Keratinocyte (primary cell): ENCODE measurements at regions not wholly inside any gene's neighbourhood (a gene's known extent, or its start where the extent isn't known, plus 50 kb on each side); places are given as distances from the start of the nearest gene placed in this dataset.

Experiments
- EZH2 ChIP-seq: IDR thresholded peaks from one replicate; pipeline ENCODE4 v1.6.1; 2012; ENCODE audit warnings: inconsistent platforms, mild to moderate bottlenecking, low read length, moderate library complexity
- TF ChIP-seq, protein P1 (sequence below), 3 experiments: IDR thresholded peaks in 1 of 3; conservative IDR thresholded peaks in 1 of 3; optimal IDR thresholded peaks in 1 of 3; 2 replicates in 2 of 3; 3 replicates in 1 of 3; pipeline versions ENCODE3 to v1.5.1; 2011; ENCODE audit warnings: low read length in 3 of 3, mild to moderate bottlenecking in 3 of 3, moderate library complexity in 2 of 3, control low read depth in 1 of 3, inconsistent platforms in 1 of 3; ENCODE audit not compliant: insufficient read depth in 2 of 3; ENCODE audit errors: extremely low read depth in 1 of 3

DNA sequence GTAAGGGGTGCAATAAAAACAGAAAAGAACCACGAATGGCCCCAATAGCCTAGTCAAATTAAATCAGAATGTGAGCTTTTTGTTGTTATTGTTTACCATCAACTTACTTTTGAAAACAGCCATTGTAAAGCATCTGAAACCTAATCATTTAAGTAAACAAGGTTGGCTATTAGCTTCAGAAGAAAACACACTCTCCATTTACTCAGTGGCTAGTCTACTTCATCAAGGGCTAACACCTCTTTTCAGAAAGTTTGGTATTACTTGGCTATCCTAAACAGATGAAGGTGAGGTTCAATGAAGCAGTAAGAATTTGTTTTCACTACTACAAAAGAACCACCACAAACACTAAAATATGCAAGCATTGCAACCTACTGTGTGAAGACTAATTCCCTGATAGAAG is 398.0 kb downstream of the CDH2 start:
- TF ChIP-seq, protein P1, sequence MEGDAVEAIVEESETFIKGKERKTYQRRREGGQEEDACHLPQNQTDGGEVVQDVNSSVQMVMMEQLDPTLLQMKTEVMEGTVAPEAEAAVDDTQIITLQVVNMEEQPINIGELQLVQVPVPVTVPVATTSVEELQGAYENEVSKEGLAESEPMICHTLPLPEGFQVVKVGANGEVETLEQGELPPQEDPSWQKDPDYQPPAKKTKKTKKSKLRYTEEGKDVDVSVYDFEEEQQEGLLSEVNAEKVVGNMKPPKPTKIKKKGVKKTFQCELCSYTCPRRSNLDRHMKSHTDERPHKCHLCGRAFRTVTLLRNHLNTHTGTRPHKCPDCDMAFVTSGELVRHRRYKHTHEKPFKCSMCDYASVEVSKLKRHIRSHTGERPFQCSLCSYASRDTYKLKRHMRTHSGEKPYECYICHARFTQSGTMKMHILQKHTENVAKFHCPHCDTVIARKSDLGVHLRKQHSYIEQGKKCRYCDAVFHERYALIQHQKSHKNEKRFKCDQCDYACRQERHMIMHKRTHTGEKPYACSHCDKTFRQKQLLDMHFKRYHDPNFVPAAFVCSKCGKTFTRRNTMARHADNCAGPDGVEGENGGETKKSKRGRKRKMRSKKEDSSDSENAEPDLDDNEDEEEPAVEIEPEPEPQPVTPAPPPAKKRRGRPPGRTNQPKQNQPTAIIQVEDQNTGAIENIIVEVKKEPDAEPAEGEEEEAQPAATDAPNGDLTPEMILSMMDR (optimal IDR thresholded peaks at IDR 0.05 in 1 of 3, IDR thresholded peaks at IDR 0.05 in 1 of 3, conservative IDR thresholded peaks at IDR 0.05 in 1 of 3; ENCODE audit: extremely low read depth in 1 of 3, insufficient read depth in 2 of 3, low read length in 3 of 3): no peak
- no peak for TF ChIP-seq EZH2
